GM18507 (cell line): ENCODE measurements at regions not wholly inside any gene's neighbourhood (a gene's known extent, or its start where the extent isn't known, plus 50 kb on each side); places are given as distances from the start of the nearest gene placed in this dataset.
A peak's percentile ranks its signal among the peaks of the same experiment; 100 is the strongest.

ENCODE experiments used
- DNase-seq: peaks from one replicate; pipeline ENCODE4 v3.0.0; 2011; ENCODE audit warnings: low read depth; ENCODE audit not compliant: insufficient read length; ENCODE audit errors: extremely low spot score
- FAIRE-seq: peaks from 2 replicates; lab custom pipeline; 2011; peaks lifted over from hg19 to GRCh38; lab: Jason Lieb, UNC

- no peak for DNase-seq
- FAIRE-seq = no peak
Observed at GRCh38 chr13:78256484-78256883, 337.9 kb upstream of the EDNRB start.

- no peak for FAIRE-seq
- DNase-seq = no peak
Observed at GRCh38 chr13:78254113-78254512, 335.5 kb upstream of the EDNRB start.

GRCh38 chr13:78247362-78247761, 328.7 kb upstream of the EDNRB start:
- no peak for FAIRE-seq

GRCh38 chr13:78241278-78241919, 322.8 kb upstream of the EDNRB start:
- DNase-seq (no peak), FAIRE-seq (peak; percentile 45)

More at GRCh38 chr13:78247362-78247761, 328.7 kb upstream of the EDNRB start:
- DNase-seq = no peak

GRCh38 chr13:78239714-78240113, 321.1 kb upstream of the EDNRB start:
- FAIRE-seq (no peak), DNase-seq (no peak)

GRCh38 chr13:78238911-78239310, 320.3 kb upstream of the EDNRB start:
- FAIRE-seq = no peak

GRCh38 chr13:78228940-78229339, 310.3 kb upstream of the EDNRB start:
- DNase-seq (no peak), FAIRE-seq (no peak)

More at GRCh38 chr13:78238911-78239310, 320.3 kb upstream of the EDNRB start:
- DNase-seq = no peak

GRCh38 chr13:78228211-78228610, 309.6 kb upstream of the EDNRB start:
- no peak for DNase-seq
- no peak for FAIRE-seq

- no peak for FAIRE-seq
- DNase-seq = no peak
Observed at GRCh38 chr13:78227709-78228108, 309.1 kb upstream of the EDNRB start.

- DNase-seq = no peak
- no peak for FAIRE-seq
Observed at GRCh38 chr13:78215458-78216108, 297.0 kb upstream of the EDNRB start.

GRCh38 chr13:78201411-78201810, 282.8 kb upstream of the EDNRB start:
- DNase-seq = no peak
- FAIRE-seq = no peak

- DNase-seq = no peak
- no peak for FAIRE-seq
Observed at GRCh38 chr13:78198821-78199220, 280.2 kb upstream of the EDNRB start.

GRCh38 chr13:78198419-78198818, 279.8 kb upstream of the EDNRB start:
- DNase-seq = no peak
- no peak for FAIRE-seq

- DNase-seq = no peak
- no peak for FAIRE-seq
Observed at GRCh38 chr13:78197231-78197630, 278.6 kb upstream of the EDNRB start.

- DNase-seq (no peak), FAIRE-seq (no peak)
Observed at GRCh38 chr13:78194904-78195639, 276.4 kb upstream of the EDNRB start.

- FAIRE-seq = no peak
- DNase-seq = no peak
Observed at GRCh38 chr13:78193846-78194245, 275.2 kb upstream of the EDNRB start.

- no peak for DNase-seq
- FAIRE-seq = no peak
Observed at GRCh38 chr13:78192716-78193115, 274.1 kb upstream of the EDNRB start.

- DNase-seq (no peak), FAIRE-seq (no peak)
Observed at GRCh38 chr13:78190296-78190695, 271.7 kb upstream of the EDNRB start.

GRCh38 chr13:78187781-78188180, 269.1 kb upstream of the EDNRB start:
- DNase-seq (no peak), FAIRE-seq (no peak)

- FAIRE-seq (no peak), DNase-seq (no peak)
Observed at GRCh38 chr13:78185700-78186099, 267.1 kb upstream of the EDNRB start.

- no peak for FAIRE-seq
- DNase-seq = no peak
Observed at GRCh38 chr13:78183732-78184131, 265.1 kb upstream of the EDNRB start.
